PC-3 (cell line): ENCODE measurements at regions not wholly inside any gene's neighbourhood (a gene's known extent, or its start where the extent isn't known, plus 50 kb on each side); places are given as distances from the start of the nearest gene placed in this dataset.

Source experiments
- ATAC-seq: fragments of 200-7000 bp; cut with Tn5 transposase; 2 replicates; pipeline ENCODE4 v1.9.1; 2020; ENCODE audit warnings: mild to moderate bottlenecking, moderate library complexity
- BruUV-seq: library from RNA; stranded (reverse); fragments of 400-500 nt; replicated peaks from 2 replicates; lab custom pipeline; 2021; lab: Mats Ljungman, UMichigan
- CTCF ChIA-PET: fragments of 300-600 bp; sonication (Branson Sonifier 250); formaldehyde crosslinking; loops from one replicate; lab custom pipeline; 2022; ENCODE audit warnings: antibody characterized with exemption; lab: Charles Lee
- POLR2A ChIA-PET: fragments of 300-600 bp; sonication (Branson Sonifier 250); formaldehyde crosslinking; loops from one replicate; lab custom pipeline; 2022; ENCODE audit warnings: antibody characterized with exemption; ENCODE audit not compliant: unreplicated experiment; lab: Charles Lee
- DNase-seq: peaks from one replicate; pipeline ENCODE4 v3.0.0-alpha.2; 2015
- H2AFZ ChIP-seq: fragments of 300-600 bp; sonication (generic); 2 replicates; pipeline ENCODE4 v1.6.0; 2016; ENCODE audit warnings: antibody characterized with exemption, low read length
- H3F3A ChIP-seq: fragments of 300-600 bp; sonication (generic); one replicate; pipeline ENCODE4 v1.6.0; 2017; ENCODE audit warnings: antibody characterized with exemption, low read length, control low read depth, mild to moderate bottlenecking; ENCODE audit not compliant: unreplicated experiment
- H3K27ac ChIP-seq: fragments of 300-600 bp; sonication (generic); 2 replicates; pipeline ENCODE4 v1.5.1; 2016; ENCODE audit warnings: mild to moderate bottlenecking, low read length
- H3K27me3 ChIP-seq: fragments of 300-600 bp; sonication (generic); 2 replicates; pipeline ENCODE4 v1.6.1; 2016; ENCODE audit warnings: low read length, mixed read lengths
- H3K36me3 ChIP-seq: fragments of 300-600 bp; sonication (generic); 2 replicates; pipeline ENCODE4 v1.6.1; 2016; ENCODE audit warnings: low read depth, mixed run types, low read length, mixed read lengths
- H3K4me1 ChIP-seq: fragments of 300-600 bp; sonication (generic); 2 replicates; pipeline ENCODE4 v1.5.1; 2016; ENCODE audit warnings: low read length; ENCODE audit not compliant: insufficient read depth
- H3K4me2 ChIP-seq: fragments of 300-600 bp; sonication (generic); 2 replicates; pipeline ENCODE4 v1.6.0; 2016; ENCODE audit warnings: low read length
- H3K4me3 ChIP-seq: fragments of 300-600 bp; sonication (generic); 2 replicates; pipeline ENCODE4 v1.5.1; 2016; ENCODE audit warnings: mild to moderate bottlenecking, low read length, mixed read lengths
- H3K79me2 ChIP-seq: fragments of 300-600 bp; sonication (generic); 2 replicates; pipeline ENCODE4 v1.6.1; 2017; ENCODE audit warnings: low read length, mixed read lengths
- H3K9ac ChIP-seq: fragments of 300-600 bp; sonication (generic); 2 replicates; pipeline ENCODE4 v1.6.0; 2016; ENCODE audit warnings: mild to moderate bottlenecking, low read length
- H3K9me2 ChIP-seq: fragments of 300-600 bp; sonication (generic); replicated peaks from 2 replicates; pipeline ENCODE4 v1.6.1; 2016; ENCODE audit warnings: mixed run types, low read length, mixed read lengths
- H3K9me3 ChIP-seq: fragments of 300-600 bp; sonication (generic); 2 replicates; pipeline ENCODE4 v1.6.1; 2016; ENCODE audit warnings: low read length, mixed read lengths
- H4K20me1 ChIP-seq: fragments of 300-600 bp; sonication (generic); 2 replicates; pipeline ENCODE4 v1.6.1; 2016; ENCODE audit warnings: low read length, mixed read lengths
- CTCF ChIP-seq: fragments of 300-600 bp; sonication (generic); conservative IDR thresholded peaks from 2 replicates; pipeline ENCODE4 v1.5.1; 2017; ENCODE audit warnings: antibody characterized with exemption, low read depth, mild to moderate bottlenecking, low read length
- EZH2 ChIP-seq: fragments of 300-600 bp; sonication (generic); IDR thresholded peaks from one replicate; pipeline ENCODE4 v1.6.1; 2017; ENCODE audit warnings: antibody characterized with exemption, mild to moderate bottlenecking, low read length; ENCODE audit not compliant: unreplicated experiment
- EZH2phosphoT487 ChIP-seq: fragments of 300-600 bp; sonication (generic); IDR thresholded peaks from 2 replicates; pipeline ENCODE4 v1.6.1; 2018; ENCODE audit warnings: mild to moderate bottlenecking, antibody characterized with exemption, low read length, borderline replicate concordance
- intact Hi-C: fragments of 100-400 bp; cut with micrococcal nuclease; formaldehyde crosslinking; loops from 2 replicates; pipeline ENCODE4 v1.9.0; 2023

- Histone ChIP-seq H3K9me3 (peaks cover 2% of the 10 kb centered on the region; the same call in 1 of the 2 replicates), H4K20me1 (no peaks in the 10 kb centered on the region), H3K36me3 (no peaks in the 10 kb centered on the region), H3K27me3 (0 out of 2 replicates have a peak, but pooled peaks cover 4% of the 10 kb centered on the region), H3K4me2 (no peak overlapping the region), H3K4me3 (no peak overlapping the region), H3K9me2 (no peaks in the 10 kb centered on the region), H3F3A (no peaks in the 10 kb centered on the region), H3K79me2 (no peaks in the 10 kb centered on the region), H3K27ac (no peak overlapping the region), H3K9ac (no peak overlapping the region), H3K4me1 (peaks cover 3% of the 10 kb centered on the region; the same call in 1 of the 2 replicates), H2AFZ (no peak overlapping the region)
- TF ChIP-seq EZH2 (no peak), EZH2phosphoT487 (no peak)
- DNase-seq (no peak), ATAC-seq (no peak)
- CTCF ChIA-PET, result no interaction called here
- BruUV-seq, result no TSS peak
- POLR2A ChIA-PET, result no interaction called here
- intact Hi-C loops, result no loop called here
Measured at GRCh38 chr5:108531367-108532128, 149.7 kb upstream of the FBXL17 start.

GRCh38 chr5:108530706-108531105, 148.8 kb upstream of the FBXL17 start:
- H3K36me3 ChIP-seq, result no peaks in the 10 kb centered on the region
- ChIA-PET CTCF (no interaction called here), POLR2A (no interaction called here)
- H3K4me3 ChIP-seq, result no peak overlapping the region
- ATAC-seq (no peak), DNase-seq (no peak)
- intact Hi-C loops, result no loop called here
- H3K4me1 ChIP-seq, result peaks cover 3% of the 10 kb centered on the region; the same call in 1 of the 2 replicates
- no peak overlapping the region for H3K9ac ChIP-seq
- H3K9me2 ChIP-seq, result no peaks in the 10 kb centered on the region
- no peak overlapping the region for H3K4me2 ChIP-seq
- no peaks in the 10 kb centered on the region for H3K79me2 ChIP-seq
- H3K9me3 ChIP-seq, result peaks cover 4% of the 10 kb centered on the region; the same call in 1 of the 2 replicates
- H3K27ac ChIP-seq, result no peak overlapping the region
- no peaks in the 10 kb centered on the region for H4K20me1 ChIP-seq
- no peak for TF ChIP-seq EZH2phosphoT487
- TF ChIP-seq CTCF, result no peak
- TF ChIP-seq EZH2, result no peak
- H3K27me3 ChIP-seq, result 0 out of 2 replicates have a peak, but pooled peaks cover 4% of the 10 kb centered on the region
- no peaks in the 10 kb centered on the region for H3F3A ChIP-seq
- no TSS peak for BruUV-seq
- no peak overlapping the region for H2AFZ ChIP-seq

DNA sequence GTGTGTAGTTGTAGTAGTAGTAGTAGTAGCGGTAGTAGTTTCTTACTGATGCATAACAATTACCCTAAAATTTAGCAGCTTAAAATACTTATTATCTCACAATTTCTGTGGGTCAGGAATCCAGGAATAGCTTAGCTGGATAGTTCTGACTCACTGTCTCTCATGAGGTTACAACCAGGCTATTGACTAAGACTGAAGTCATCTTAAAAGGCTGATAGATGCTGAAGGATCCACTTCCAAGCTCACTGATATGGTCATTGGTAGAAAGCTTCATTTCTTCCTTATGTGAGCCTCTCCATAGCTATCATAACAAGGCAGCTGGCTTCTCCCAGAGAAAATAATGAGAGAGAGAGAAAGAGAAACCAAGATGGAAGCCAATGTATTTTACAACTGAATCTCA, 147.5 kb upstream of the FBXL17 start:
- Histone ChIP-seq H3K27ac (no peak overlapping the region), H3K27me3 (no peaks in the 10 kb centered on the region), H4K20me1 (no peaks in the 10 kb centered on the region), H3K9me3 (peaks cover 4% of the 10 kb centered on the region; the same call in 1 of the 2 replicates), H3K79me2 (no peaks in the 10 kb centered on the region), H3K9me2 (no peaks in the 10 kb centered on the region), H3K9ac (no peak overlapping the region), H3K36me3 (no peaks in the 10 kb centered on the region), H3K4me2 (no peak overlapping the region), H3K4me1 (peaks cover 3% of the 10 kb centered on the region; the same call in 1 of the 2 replicates), H2AFZ (no peak overlapping the region), H3K4me3 (no peak overlapping the region), H3F3A (no peaks in the 10 kb centered on the region)
- intact Hi-C loops, result loop anchor here (10.0 kb wide), 1 partner anchor 925 kb away; no protein-coding TSS in a partner anchor
- no TSS peak for BruUV-seq
- DNase-seq (peak; percentile 58), ATAC-seq (peak; percentile 64)
- POLR2A ChIA-PET, result no interaction called here
- TF ChIP-seq EZH2phosphoT487 (no peak), EZH2 (no peak), CTCF (no peak)
- CTCF ChIA-PET, result no interaction called here
